Ovary (tissue), 7 donors: ENCODE measurements at regions not wholly inside any gene's neighbourhood (a gene's known extent, or its start where the extent isn't known, plus 50 kb on each side); places are given as distances from the start of the nearest gene placed in this dataset.
"Not testable (repeated sequence)": the region's sequence is repeated elsewhere in the genome, so short reads cannot be mapped to it uniquely, and the experiment has no call there.

Experiments used
- DNase-seq, 5 donors: peaks; one replicate each; pipeline ENCODE4 v3.0.0-alpha.2; 2019 to 2020
- H3K27ac ChIP-seq, 2 donors: fragments of 200-600 bp; one replicate each; pipeline versions ENCODE4 v1.5.1 to v1.8.0; 2019 to 2022
- H3K27me3 ChIP-seq: fragments of 200-600 bp; one replicate; pipeline ENCODE4 v1.8.0; 2022
- H3K36me3 ChIP-seq: fragments of 200-600 bp; sonication (generic); one replicate; pipeline ENCODE4 v1.5.1; 2019
- H3K4me1 ChIP-seq: one replicate; pipeline ENCODE4 v1.8.1; 2013; ENCODE audit warnings: mild to moderate bottlenecking, moderate library complexity; ENCODE audit not compliant: insufficient read depth
- H3K4me3 ChIP-seq: fragments of 200-600 bp; sonication (generic); one replicate; pipeline ENCODE4 v1.5.1; 2017
- H3K9me3 ChIP-seq, 2 donors: fragments of 200-600 bp in 1 of 2; sonication (generic) in 1 of 2; one replicate each; pipeline versions ENCODE4 v1.5.1 to v1.8.1; 2013 to 2019; ENCODE audit warnings: mild to moderate bottlenecking in 1 of 2, moderate library complexity in 1 of 2
- CTCF ChIP-seq, 3 donors: fragments of 450-650 bp in 2 of 3; fragments of 200-600 bp in 1 of 3; IDR thresholded peaks; one replicate each; pipeline versions ENCODE4 v1.5.1 to v1.8.0; 2016 to 2022; ENCODE audit warnings: antibody characterized with exemption in 3 of 3, mild to moderate bottlenecking in 1 of 3
- EP300 ChIP-seq: sonication (generic); formaldehyde crosslinking; IDR thresholded peaks from one replicate; pipeline ENCODE4 v1.6.1; 2017; ENCODE audit warnings: antibody characterized with exemption
- POLR2A ChIP-seq: fragments of 450-650 bp; IDR thresholded peaks from one replicate; pipeline ENCODE4 v1.6.1; 2017; ENCODE audit warnings: antibody characterized with exemption, mild to moderate bottlenecking, moderate library complexity
- WGBS, 3 donors: extraction: QIAGEN DNeasy Blood & Tissue Kit in 1 of 3; methylation state at CpG; one replicate each; pipeline versions ENCODE4 v1.1.5 to v1.1.7; 2013 to 2017; 5-methylcytosine and 5-hydroxymethylcytosine counted together
- intact Hi-C, 4 donors: fragments of 100-400 bp; cut with DNase I; formaldehyde crosslinking; loops; one replicate each; pipeline versions ENCODE4 v1.11.0 to v1.15.1; 2022 to 2023
- donor health status: DM: no; HTN: no; CAD: no; lungs with moderate emphysema.
- donor health status: DM: no; HTN: no; CAD: no.
- donor health status: Bipolar disorder and iron deficiency.
- donor health status: DM: no; HTN: no; CAD: no.
- donor health status: DM: yes; HTN: yes; CAD: no.

- 93 to 95% (median 94%) methylated on average over 28 of the region's 28 CpGs for WGBS, 3 donors
- H3K36me3 ChIP-seq, H3K4me3 ChIP-seq, H3K27ac ChIP-seq, H3K27me3 ChIP-seq, DNase-seq, intact Hi-C loops, H3K4me1 ChIP-seq, H3K9me3 ChIP-seq: not testable (repeated sequence)
Measured at GRCh38 chr4:142897518-142897917, 51.4 kb upstream of the INPP4B start.

GRCh38 chr4:142900622-142901021, 54.5 kb upstream of the INPP4B start:
- no peaks in the 10 kb centered on the region for H3K9me3 ChIP-seq
- no peak for TF ChIP-seq EP300
- TF ChIP-seq CTCF (IDR thresholded peaks at IDR 0.05): no peak
- no peak for TF ChIP-seq POLR2A
- intact Hi-C loops: no loop called here
- H3K4me3 ChIP-seq: no peak overlapping the region
- no peaks in the 10 kb centered on the region for H3K4me1 ChIP-seq
- no peak for DNase-seq
- H3K27ac ChIP-seq: no peak overlapping the region
- no peaks in the 10 kb centered on the region for H3K36me3 ChIP-seq
- no peaks in the 10 kb centered on the region for H3K27me3 ChIP-seq
- 95 to 100% (median 97%) methylated on average over 1 of the region's 1 CpG for WGBS, 3 donors

- TF ChIP-seq EP300 (no peak), POLR2A (no peak), CTCF (IDR thresholded peaks at IDR 0.05) (no peak)
- DNase-seq: no peak
- Histone ChIP-seq H3K36me3 (no peaks in the 10 kb centered on the region), H3K9me3 (no peaks in the 10 kb centered on the region), H3K27ac (no peak overlapping the region), H3K27me3 (no peaks in the 10 kb centered on the region), H3K4me1 (no peaks in the 10 kb centered on the region), H3K4me3 (no peak overlapping the region)
- WGBS, 3 donors: 47 to 55% (median 50%) methylated on average over 5 of the region's 5 CpGs
- intact Hi-C loops: no loop called here
Measured at GRCh38 chr4:142901166-142901662, 55.1 kb upstream of the INPP4B start.

GRCh38 chr4:142903617-142904016, 57.5 kb upstream of the INPP4B start:
- H3K4me1 ChIP-seq, H3K27ac ChIP-seq, H3K9me3 ChIP-seq, H3K27me3 ChIP-seq, H3K4me3 ChIP-seq, H3K36me3 ChIP-seq, intact Hi-C loops, DNase-seq: not testable (repeated sequence)
- 45 to 62% (median 57%) methylated on average over 2 of the region's 2 CpGs for WGBS, 3 donors

- H3K4me3 ChIP-seq: no peak overlapping the region
- no peaks in the 10 kb centered on the region for H3K4me1 ChIP-seq
- no peak overlapping the region for H3K27ac ChIP-seq
- H3K27me3 ChIP-seq: no peaks in the 10 kb centered on the region
- TF ChIP-seq POLR2A (no peak), EP300 (no peak), CTCF (IDR thresholded peaks at IDR 0.05) (no peak)
- WGBS, 3 donors: 86 to 90% (median 89%) methylated on average over 2 of the region's 2 CpGs
- no peak for DNase-seq
- no peaks in the 10 kb centered on the region for H3K36me3 ChIP-seq
- intact Hi-C loops: no loop called here
- no peaks in the 10 kb centered on the region for H3K9me3 ChIP-seq
Measured at GRCh38 chr4:142909908-142910307, 63.8 kb upstream of the INPP4B start.

- intact Hi-C loops: no loop called here
- H3K27ac ChIP-seq: no peak overlapping the region
- WGBS, 3 donors: 71 to 94% (median 91%) methylated on average over 1 of the region's 1 CpG
- no peak for DNase-seq
- TF ChIP-seq EP300: no peak
- TF ChIP-seq POLR2A: no peak
- no peak for TF ChIP-seq CTCF (IDR thresholded peaks at IDR 0.05)
- no peaks in the 10 kb centered on the region for H3K4me1 ChIP-seq
- H3K9me3 ChIP-seq: no peaks in the 10 kb centered on the region
- no peaks in the 10 kb centered on the region for H3K36me3 ChIP-seq
- H3K4me3 ChIP-seq: no peak overlapping the region
- no peaks in the 10 kb centered on the region for H3K27me3 ChIP-seq
Measured at GRCh38 chr4:142913034-142913433, 66.9 kb upstream of the INPP4B start.
